NCI-H2029 treated with DMSO at 0.1 percent for 48 hours (cell line): ENCODE measurements at regions not wholly inside any gene's neighbourhood (a gene's known extent, or its start where the extent isn't known, plus 50 kb on each side); places are given as distances from the start of the nearest gene placed in this dataset.
"Not testable (repeated sequence)": the region's sequence is repeated elsewhere in the genome, so short reads cannot be mapped to it uniquely, and the experiment has no call there.

Source experiments
- DNase-seq: peaks from one replicate; lab custom pipeline; 2025; lab: John Stamatoyannopoulos, UW

GRCh38 chr20:61092251-61092650, 159.8 kb upstream of the CDH4 start:
- no peak for DNase-seq

GRCh38 chr20:61094581-61094980, 157.5 kb upstream of the CDH4 start:
- DNase-seq: no peak

- no peak for DNase-seq
Measured at GRCh38 chr20:61096463-61096862, 155.6 kb upstream of the CDH4 start.

- no peak for DNase-seq
Measured at GRCh38 chr20:61099806-61100205, 152.3 kb upstream of the CDH4 start.

GRCh38 chr20:61100489-61100888, 151.6 kb upstream of the CDH4 start:
- DNase-seq: no peak

GRCh38 chr20:61101321-61101720, 150.7 kb upstream of the CDH4 start:
- not testable (repeated sequence) for DNase-seq

- no peak for DNase-seq
Measured at GRCh38 chr20:61104232-61104631, 147.8 kb upstream of the CDH4 start.

- no peak for DNase-seq
Measured at GRCh38 chr20:61105395-61105794, 146.7 kb upstream of the CDH4 start.

- DNase-seq: no peak
Measured at GRCh38 chr20:61106438-61106837, 145.6 kb upstream of the CDH4 start.

GRCh38 chr20:61109221-61109805, 142.7 kb upstream of the CDH4 start:
- no peak for DNase-seq

GRCh38 chr20:61112515-61112914, 139.5 kb upstream of the CDH4 start:
- DNase-seq: no peak

GRCh38 chr20:61113731-61114130, 138.3 kb upstream of the CDH4 start:
- no peak for DNase-seq

GRCh38 chr20:61114493-61115175, 137.4 kb upstream of the CDH4 start:
- DNase-seq: no peak

- peak; percentile 63 for DNase-seq
Measured at GRCh38 chr20:61115364-61116065, 136.5 kb upstream of the CDH4 start.

- DNase-seq: no peak
Measured at GRCh38 chr20:61117725-61118124, 134.3 kb upstream of the CDH4 start.

GRCh38 chr20:61118429-61119224, 133.4 kb upstream of the CDH4 start:
- no peak for DNase-seq

- no peak for DNase-seq
Measured at GRCh38 chr20:61119273-61119672, 132.8 kb upstream of the CDH4 start.

- DNase-seq: no peak
Measured at GRCh38 chr20:61119794-61120410, 132.2 kb upstream of the CDH4 start.

GRCh38 chr20:61120595-61121515, 131.2 kb upstream of the CDH4 start:
- DNase-seq: peak; percentile 74

- no peak for DNase-seq
Measured at GRCh38 chr20:61121661-61122060, 130.4 kb upstream of the CDH4 start.

GRCh38 chr20:61123286-61123685, 128.8 kb upstream of the CDH4 start:
- DNase-seq: no peak
